HepG2 (cell line): ENCODE measurements at regions not wholly inside any gene's neighbourhood (a gene's known extent, or its start where the extent isn't known, plus 50 kb on each side); places are given as distances from the start of the nearest gene placed in this dataset.

ENCODE experiments used
- ATAC-seq: fragments of 200-7000 bp; cut with Tn5 transposase; 3 replicates; pipeline ENCODE4 v1.9.1; 2020; ENCODE audit warnings: mild to moderate bottlenecking, moderate library complexity
- BruUV-seq: library from RNA; stranded (reverse); fragments of 400-500 nt; replicated peaks from 2 replicates; lab custom pipeline; 2021; lab: Mats Ljungman, UMichigan
- CTCF ChIA-PET: fragments of 300-600 bp; formaldehyde crosslinking; extraction: SDS; loops from one replicate; lab custom pipeline; 2021; ENCODE audit warnings: low total read pairs, inconsistent platforms, low intra/inter-chr PET ratio; lab: Yijun Ruan, JAX
- POLR2A ChIA-PET: fragments of 350-600 bp; sonication (Branson Sonifier 250); formaldehyde crosslinking; loops from one replicate; lab custom pipeline; 2020; ENCODE audit warnings: antibody characterized with exemption, inconsistent platforms; lab: Yijun Ruan, JAX
- DNase-seq: peaks from one replicate; pipeline ENCODE4 v3.0.0-alpha.2; 2015; ENCODE audit warnings: low spot score
- FAIRE-seq: peaks from 3 replicates; lab custom pipeline; 2011; peaks lifted over from hg19 to GRCh38; lab: Jason Lieb, UNC
- H2AFZ ChIP-seq: one replicate; pipeline ENCODE4 v1.6.1; 2011; ENCODE audit warnings: low read length, inconsistent platforms
- H3K27ac ChIP-seq: fragments of 300-600 bp; 3 replicates; pipeline ENCODE4 v1.8.0; 2011; ENCODE audit warnings: mixed run types, mild to moderate bottlenecking, mixed read lengths, low read length, inconsistent platforms; ENCODE audit not compliant: insufficient read depth; ENCODE audit errors: extremely low read length
- H3K27me3 ChIP-seq, 2 experiments: fragments of 200-600 bp in 1 of 2; 2 replicates in 1 of 2; 3 replicates in 1 of 2; pipeline versions ENCODE4 v1.6.0 to v1.8.0; 2011; ENCODE audit warnings: low read length in 2 of 2, mild to moderate bottlenecking in 2 of 2, moderate library complexity in 2 of 2, inconsistent platforms in 1 of 2; ENCODE audit not compliant: insufficient read depth in 2 of 2, control insufficient read depth in 1 of 2
- H3K36me3 ChIP-seq, 2 experiments: fragments of 200-600 bp in 1 of 2; replicated peaks in 1 of 2; 2 replicates in 1 of 2; 3 replicates in 1 of 2; pipeline versions ENCODE4 v1.5.1 to v1.8.0; 2011; ENCODE audit warnings: low read length in 2 of 2, inconsistent platforms in 1 of 2; ENCODE audit not compliant: insufficient read depth in 2 of 2, control insufficient read depth in 1 of 2
- H3K4me1 ChIP-seq: 2 replicates; pipeline ENCODE4 v1.5.1; 2012; ENCODE audit warnings: low read length, inconsistent platforms; ENCODE audit not compliant: insufficient read depth
- H3K4me2 ChIP-seq: 2 replicates; pipeline ENCODE4 v1.6.0; 2011; ENCODE audit warnings: low read depth, low read length, inconsistent platforms
- H3K4me3 ChIP-seq, 3 experiments: fragments of 200-600 bp in 1 of 3; sonication (generic), shearing (Covaris generic) in 1 of 3; replicated peaks in 1 of 3; 2 replicates each; pipeline ENCODE4 v1.5.1; 2011 to 2016; ENCODE audit warnings: low read length in 3 of 3, inconsistent platforms in 2 of 3, low read depth in 2 of 3, mild to moderate bottlenecking in 2 of 3, control low read depth in 1 of 3, mixed read lengths in 1 of 3; ENCODE audit not compliant: insufficient read depth in 1 of 3
- H3K79me2 ChIP-seq: one replicate; pipeline ENCODE4 v1.6.1; 2011; ENCODE audit warnings: low read length, inconsistent platforms; ENCODE audit not compliant: insufficient read depth
- H3K9ac ChIP-seq: 2 replicates; pipeline ENCODE4 v1.6.0; 2011; ENCODE audit warnings: mild to moderate bottlenecking, low read depth, low read length, inconsistent platforms; ENCODE audit not compliant: insufficient read depth
- H3K9me3 ChIP-seq: 2 replicates; pipeline ENCODE4 v1.5.1; 2012; ENCODE audit warnings: mild to moderate bottlenecking, low read length
- H4K20me1 ChIP-seq: 2 replicates; pipeline ENCODE4 v1.6.0; 2011; ENCODE audit warnings: inconsistent platforms, mild to moderate bottlenecking, low read length, moderate library complexity; ENCODE audit not compliant: insufficient read depth
- ASH2L ChIP-seq: fragments of 300-600, 200-600 bp; sonication (generic); IDR thresholded peaks from 2 replicates; pipeline ENCODE4 v1.7.0; 2017; ENCODE audit warnings: low read depth, mild to moderate bottlenecking, moderate library complexity, mixed read lengths, low read length; ENCODE audit not compliant: insufficient read length
- HMGXB3 ChIP-seq: sonication (generic); formaldehyde crosslinking; IDR thresholded peaks from 2 replicates; pipeline ENCODE4 v1.4.0; 2020; ENCODE audit warnings: missing genetic modification reagents, borderline replicate concordance
- HOXD1 ChIP-seq: sonication (generic); formaldehyde crosslinking; IDR thresholded peaks from 2 replicates; pipeline ENCODE4 v1.5.0; 2020; ENCODE audit warnings: missing genetic modification reagents
- MED1 ChIP-seq: sonication (generic); formaldehyde crosslinking; IDR thresholded peaks from 2 replicates; pipeline ENCODE4 v1.4.0; 2020; ENCODE audit warnings: missing genetic modification reagents
- RARA ChIP-seq: IDR thresholded peaks from 2 replicates; pipeline ENCODE4 v1.6.1; 2016; ENCODE audit warnings: missing genetic modification reagents, missing compliant biosample characterization
- SAFB2 ChIP-seq: sonication (generic); formaldehyde crosslinking; IDR thresholded peaks from 2 replicates; pipeline ENCODE4 v1.5.1; 2020; ENCODE audit warnings: missing genetic modification reagents, low read depth, mild to moderate bottlenecking, borderline replicate concordance
- ZBTB34 ChIP-seq: sonication (generic); formaldehyde crosslinking; IDR thresholded peaks from 2 replicates; pipeline ENCODE4 v1.8.0; 2022; ENCODE audit warnings: mild to moderate bottlenecking, missing genetic modification reagents
- ZC3H4 ChIP-seq: sonication (generic); formaldehyde crosslinking; IDR thresholded peaks from 2 replicates; pipeline ENCODE4 v1.4.0; 2020; ENCODE audit warnings: missing genetic modification reagents, borderline replicate concordance
- ZNF230 ChIP-seq: sonication (generic); formaldehyde crosslinking; IDR thresholded peaks from 2 replicates; pipeline ENCODE4 v1.4.0; 2020; ENCODE audit warnings: mild to moderate bottlenecking, missing genetic modification reagents
- ZNF263 ChIP-seq: sonication (generic); formaldehyde crosslinking; IDR thresholded peaks from 2 replicates; pipeline ENCODE4 v1.4.0; 2020; ENCODE audit warnings: missing genetic modification reagents
- ZNF451 ChIP-seq: sonication (generic); formaldehyde crosslinking; IDR thresholded peaks from 2 replicates; pipeline ENCODE4 v1.5.0; 2020; ENCODE audit warnings: mild to moderate bottlenecking, missing genetic modification reagents
- ZNF564 ChIP-seq: sonication (generic); formaldehyde crosslinking; IDR thresholded peaks from 2 replicates; pipeline ENCODE4 v1.8.1; 2023; ENCODE audit warnings: mild to moderate bottlenecking, missing genetic modification reagents
- ZNF674 ChIP-seq: sonication (generic); formaldehyde crosslinking; IDR thresholded peaks from 2 replicates; pipeline ENCODE4 v1.5.0; 2020; ENCODE audit warnings: low read depth, mild to moderate bottlenecking, missing genetic modification reagents
- ZUFSP ChIP-seq: sonication (generic); formaldehyde crosslinking; IDR thresholded peaks from 2 replicates; pipeline ENCODE4 v1.9.0; 2021; ENCODE audit warnings: missing genetic modification reagents, mild to moderate bottlenecking, borderline replicate concordance
- WGBS: methylation state at CpG from one replicate; pipeline ENCODE4 v1.1.6; 2017; ENCODE audit warnings: low lambda C conversion rate; 5-methylcytosine and 5-hydroxymethylcytosine counted together
- in situ Hi-C: cut with HindIII; loops from 2 replicates; pipeline ENCODE4 v1.10.0; 2017; ENCODE audit warnings: low pct_unique_long_range_greater_than_20kb; ENCODE audit not compliant: extremely low pct_ligation_motif_present
- intact Hi-C: fragments of 100-400 bp; cut with micrococcal nuclease; formaldehyde crosslinking; loops from one replicate; pipeline ENCODE4 v1.10.0; 2022; ENCODE audit not compliant: unreplicated experiment

- 0 out of 2 replicates have a peak, but pooled peaks have one; percentile 3 for TF ChIP-seq HMGXB3 (CRISPR knock-in tag)
- TF ChIP-seq MED1 = 0 out of 2 replicates have a peak, but pooled peaks have one; percentile 25
- no peak for TF ChIP-seq ZC3H4 (CRISPR knock-in tag)
- 0 out of 2 replicates have a peak, but pooled peaks have one; percentile 8 for TF ChIP-seq RARA (CRISPR knock-in tag)
- TF ChIP-seq ZNF263 = 0 out of 2 replicates have a peak, but pooled peaks have one; percentile 3
- TF ChIP-seq, all 625 proteins: peak for 16
Observed at GRCh38 chr6:28586324-28586723, 60.6 kb downstream of the GPX5 start (continued).

- Histone ChIP-seq H3K9me3 (no peaks in the 10 kb centered on the region), H3K79me2 (peaks cover 4% of the 10 kb centered on the region), H4K20me1 (no peaks in the 10 kb centered on the region), H3K9ac (peak overlapping the region; percentile 79), H2AFZ (peak overlapping the region; percentile 100), H3K27ac (peak overlapping the region; percentile 62), H3K36me3 (no peaks in the 10 kb centered on the region), H3K4me1 (peaks cover 50% of the 10 kb centered on the region), H3K4me2 (peak overlapping the region; percentile 93), H3K27me3 (no peaks in the 10 kb centered on the region; a peak in 1 of 5 replicates), H3K4me3 (peak overlapping the region; percentile 74 to 86 (median 82))
- intact Hi-C loops = loop anchor here (1.0 to 5.0 kb wide), 7 partner anchors 44 to 695 kb away; partner anchors contain the start of gene ZKSCAN8
- BruUV-seq = no TSS peak
- FAIRE-seq = peak; percentile 92
- peak; percentile 93 for ATAC-seq
- ChIA-PET CTCF (no interaction called here), POLR2A (interaction anchor here (0.8 to 2.4 kb wide), 15 partner anchors 12 to 694 kb away, joined by 3 to 9 read pairs (median 4); partner anchors contain the start of genes ZKSCAN4, ZKSCAN8, ZSCAN12 and ZSCAN31)
- in situ Hi-C loops = loop anchor here (5.0 kb wide), 1 partner anchor 95 kb away; no protein-coding TSS in a partner anchor
- WGBS = 1% methylated on average over 33 of the region's 42 CpGs
- peak; percentile 82 for DNase-seq
- TF ChIP-seq ZNF451 (CRISPR knock-in tag) (peak; percentile 89), ZNF230 (CRISPR knock-in tag) (no peak; the same call in 1 of the 2 replicates), ZNF564 (CRISPR knock-in tag) (peak; percentile 88; the same call in 1 of the 2 replicates), HOXD1 (CRISPR knock-in tag) (peak; percentile 83; the same call in 1 of the 2 replicates), ZUFSP (no peak), ASH2L (peak; percentile 86), ZNF674 (no peak), ZBTB34 (CRISPR knock-in tag) (peak; percentile 68; the same call in 1 of the 2 replicates), SAFB2 (CRISPR knock-in tag) (peak; percentile 84)
Observed at GRCh38 chr6:28586962-28587745, 61.5 kb downstream of the GPX5 start.
